GM21737 (cell line): ENCODE measurements at regions not wholly inside any gene's neighbourhood (a gene's known extent, or its start where the extent isn't known, plus 50 kb on each side); places are given as distances from the start of the nearest gene placed in this dataset.

ENCODE experiments used
- ATAC-seq: cut with Tn5 transposase; IDR thresholded peaks from one replicate; pipeline ENCODE4 v1.9.1; 2021; ENCODE audit warnings: mild to moderate bottlenecking, moderate library complexity; ENCODE audit not compliant: unreplicated experiment

- no peak for ATAC-seq
Measured at GRCh38 chr1:106603616-106604015, 452.9 kb upstream of the PRMT6 start.

- ATAC-seq: no peak
Measured at GRCh38 chr1:106608841-106609240, 447.6 kb upstream of the PRMT6 start.

DNA sequence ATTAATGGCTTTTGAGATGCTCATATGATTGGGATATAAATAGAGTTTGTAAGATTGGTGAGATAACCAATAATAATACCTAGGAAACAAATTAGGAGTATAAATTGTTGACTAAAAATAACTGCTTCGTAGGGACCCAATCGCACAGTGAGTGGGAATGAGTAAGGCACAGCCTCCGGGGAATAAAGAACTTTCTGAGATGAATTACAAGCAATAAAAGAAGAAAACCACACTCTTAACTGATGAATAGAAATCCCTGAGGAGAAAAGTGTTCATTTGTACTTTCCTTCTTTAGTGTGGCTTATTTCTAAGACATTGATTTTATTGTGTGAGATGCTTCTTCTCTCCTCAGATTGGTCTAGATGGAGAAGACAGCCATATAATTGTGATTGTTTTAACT lies 443.4 kb upstream of the PRMT6 start:
- ATAC-seq: no peak

- ATAC-seq: no peak
Measured at GRCh38 chr1:106613861-106614260, 442.6 kb upstream of the PRMT6 start.

DNA sequence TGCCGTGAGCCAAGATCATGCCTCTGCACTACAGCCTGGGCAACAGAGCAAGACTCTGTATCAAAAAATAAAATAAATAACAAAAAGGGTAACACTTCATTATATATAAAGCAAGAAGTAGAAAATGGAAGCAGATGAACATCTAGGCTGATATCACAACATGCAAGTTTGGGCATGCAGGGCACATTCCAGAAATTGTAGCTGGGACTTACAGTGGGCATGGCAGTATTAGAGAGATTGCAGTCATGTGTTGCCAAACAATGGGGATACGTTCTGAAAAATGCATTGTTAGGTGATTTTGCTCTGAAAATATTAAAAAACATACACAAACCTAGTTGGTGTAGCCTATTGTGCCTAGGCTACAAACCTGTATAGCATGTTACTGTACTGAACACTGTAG lies 441.0 kb upstream of the PRMT6 start:
- ATAC-seq: no peak

DNA sequence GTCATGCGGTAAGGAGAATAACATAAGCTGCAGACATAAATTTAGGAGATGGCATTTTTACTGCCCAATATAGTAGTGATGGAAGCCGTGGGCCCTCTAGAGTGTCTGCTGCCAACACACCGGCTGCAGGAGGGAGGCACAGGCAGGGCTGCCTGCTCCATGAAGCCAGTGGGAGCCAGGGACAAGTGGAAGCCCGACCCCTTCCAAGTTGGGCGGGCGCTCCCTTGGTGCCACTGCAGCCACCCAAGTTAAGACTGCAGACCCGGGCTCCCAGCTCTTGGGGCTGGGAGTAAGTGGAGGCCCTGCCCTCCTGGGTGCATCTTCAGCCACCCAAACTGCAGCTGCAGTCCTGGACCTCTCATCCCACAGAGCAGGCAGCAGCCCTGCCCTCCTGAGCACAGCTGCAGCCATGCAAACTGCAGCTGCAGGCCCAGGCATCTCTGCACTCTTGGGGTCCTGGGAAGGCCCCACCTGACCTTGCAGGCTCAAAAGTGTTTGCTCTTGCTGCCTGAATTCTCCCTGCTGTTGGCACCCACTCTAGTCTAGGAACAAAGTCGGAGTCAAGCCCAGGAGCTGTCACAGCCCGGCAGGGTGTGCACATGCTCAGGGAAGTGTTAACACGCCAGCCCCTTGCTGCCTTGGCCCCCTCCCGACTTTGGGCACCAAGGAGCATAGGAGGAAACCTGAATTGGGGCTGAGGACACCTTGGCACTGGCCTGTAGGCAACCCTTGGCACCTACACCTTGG lies 437.2 kb upstream of the PRMT6 start:
- ATAC-seq: no peak

- no peak for ATAC-seq
Measured at GRCh38 chr1:106619827-106620134, 436.7 kb upstream of the PRMT6 start.

- ATAC-seq: no peak
Measured at GRCh38 chr1:106620521-106620954, 435.9 kb upstream of the PRMT6 start.

GRCh38 chr1:106621853-106622252 lies 434.6 kb upstream of the PRMT6 start:
- no peak for ATAC-seq

DNA sequence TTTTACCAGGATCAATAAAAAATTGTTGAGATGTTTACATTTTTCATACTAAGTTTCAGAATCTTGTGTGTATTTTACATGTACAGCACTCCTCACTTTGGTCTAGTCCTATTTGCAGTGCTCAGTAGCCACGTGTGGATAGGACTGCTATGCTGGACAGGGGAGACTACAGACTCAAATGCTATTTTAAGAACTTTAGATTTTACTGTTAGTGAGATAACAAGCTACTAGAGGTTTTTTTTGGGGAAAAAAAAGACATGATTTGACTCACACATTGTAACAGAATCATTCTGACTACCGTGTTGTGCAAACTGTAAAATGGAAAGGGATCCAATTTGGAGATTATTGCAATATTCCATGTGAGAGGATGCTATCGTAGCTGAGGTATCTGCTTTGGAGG lies 418.9 kb upstream of the PRMT6 start:
- no peak for ATAC-seq

- no peak for ATAC-seq
Measured at GRCh38 chr1:106646261-106646784, 410.2 kb upstream of the PRMT6 start.

- ATAC-seq: no peak
Measured at GRCh38 chr1:106646816-106647215, 409.7 kb upstream of the PRMT6 start.

- no peak for ATAC-seq
Measured at GRCh38 chr1:106651028-106651762, 405.3 kb upstream of the PRMT6 start.

- ATAC-seq: no peak
Measured at GRCh38 chr1:106659490-106660244, 396.8 kb upstream of the PRMT6 start.

DNA sequence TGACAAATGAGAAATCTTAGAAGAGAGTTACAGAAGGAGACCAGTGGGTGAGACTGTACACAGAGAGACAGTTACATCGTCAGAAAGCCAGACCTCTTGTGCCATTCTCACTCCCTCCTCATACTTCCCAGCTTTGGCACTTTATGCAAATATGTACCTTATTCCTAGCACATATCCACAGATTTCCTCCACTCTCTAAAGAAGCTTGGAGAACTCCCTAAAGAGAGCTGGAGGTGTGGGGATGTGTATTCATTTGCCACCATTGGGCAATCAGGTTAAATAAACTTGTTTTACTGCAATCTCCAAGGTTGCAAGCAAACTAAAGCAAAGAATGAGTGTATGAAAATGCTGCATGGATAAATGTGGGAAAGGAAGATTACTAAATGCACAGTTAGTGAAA lies 380.9 kb upstream of the PRMT6 start:
- no peak for ATAC-seq

DNA sequence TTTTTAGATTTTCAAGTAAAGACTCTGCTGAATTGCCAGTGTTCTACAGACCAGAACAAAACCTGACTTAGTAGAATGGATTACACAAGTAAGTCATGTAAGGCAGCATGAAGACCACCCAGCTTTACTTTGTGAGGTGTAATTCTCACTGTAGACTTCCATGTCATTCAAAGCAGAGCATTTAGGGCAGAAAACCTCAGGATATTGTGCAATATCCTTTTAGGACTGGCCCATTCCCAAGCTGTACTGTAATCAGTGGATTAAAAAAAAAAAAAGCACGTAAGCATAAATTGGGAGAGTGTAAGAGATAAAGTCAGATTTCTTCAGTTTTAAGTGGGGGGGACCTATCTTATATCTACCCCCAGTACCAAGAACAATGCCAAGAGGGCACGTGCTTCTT lies 380.5 kb upstream of the PRMT6 start:
- no peak for ATAC-seq

- ATAC-seq: no peak
Measured at GRCh38 chr1:106677181-106677580, 379.3 kb upstream of the PRMT6 start.

GRCh38 chr1:106677721-106678120 lies 378.8 kb upstream of the PRMT6 start:
- no peak for ATAC-seq

GRCh38 chr1:106678279-106679050 lies 378.0 kb upstream of the PRMT6 start:
- ATAC-seq: no peak

- no peak for ATAC-seq
Measured at GRCh38 chr1:106680216-106680615, 376.3 kb upstream of the PRMT6 start.

DNA sequence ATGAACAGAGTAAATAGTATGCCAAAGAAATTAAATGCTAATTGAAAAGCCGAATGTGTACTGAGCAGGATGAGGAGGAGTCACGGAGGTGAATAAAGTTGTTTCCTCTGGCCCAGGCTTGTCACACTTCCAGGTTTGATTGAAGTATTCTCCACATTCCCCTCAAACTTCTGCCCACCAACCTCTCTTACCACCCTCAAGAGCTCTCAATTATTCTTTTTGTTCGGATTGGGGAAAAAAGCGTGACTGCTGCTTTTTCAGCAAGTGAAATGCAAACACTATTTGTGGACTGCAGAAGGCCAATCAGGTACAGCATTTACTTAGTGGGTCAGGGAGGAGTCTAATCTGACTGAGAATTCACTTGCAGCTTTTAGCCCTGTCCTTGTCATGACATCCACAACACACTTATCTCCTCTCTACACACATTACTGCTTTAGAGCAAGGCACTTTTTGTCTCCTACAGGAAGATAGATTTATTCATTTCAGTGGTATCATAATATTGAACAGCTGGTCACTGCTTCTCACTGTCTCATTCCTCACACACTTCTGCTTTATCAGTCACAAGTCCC lies 375.6 kb upstream of the PRMT6 start:
- no peak for ATAC-seq
